Amniotic stem cell (primary cell): ENCODE measurements at regions not wholly inside any gene's neighbourhood (a gene's known extent, or its start where the extent isn't known, plus 50 kb on each side); places are given as distances from the start of the nearest gene placed in this dataset.

Experiments used
- DNase-seq: peaks from one replicate; lab custom pipeline; 2025; lab: John Stamatoyannopoulos, UW

DNA sequence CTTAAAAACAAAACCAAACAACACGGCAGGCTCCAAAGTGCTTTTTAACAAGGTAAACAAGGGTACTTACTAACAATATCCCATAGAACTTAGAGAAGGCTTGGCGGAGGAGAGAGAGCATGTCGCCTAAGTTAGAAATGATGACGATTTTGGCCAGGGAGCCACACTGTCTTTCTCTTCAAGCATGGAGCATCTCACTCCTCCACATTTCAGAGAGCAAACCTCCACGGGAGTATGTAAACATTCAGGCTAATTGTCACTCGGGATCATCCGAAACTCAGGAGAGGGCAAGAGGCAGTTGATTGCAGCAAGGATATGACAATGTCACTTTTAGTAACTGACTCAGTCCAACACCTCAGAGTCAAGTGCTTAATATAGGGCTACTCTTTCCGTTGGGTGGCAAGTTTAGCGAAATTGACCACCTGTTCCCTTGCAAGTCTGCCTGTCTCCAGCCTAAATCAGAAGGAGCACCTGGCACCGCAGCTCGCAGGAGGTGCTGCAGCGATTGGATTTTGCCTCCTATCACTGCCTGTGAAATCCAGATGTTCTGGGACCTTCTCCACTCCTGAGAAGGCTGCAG is 65.8 kb upstream of the RPS6KA2 start:
- DNase-seq, result no peak

DNA sequence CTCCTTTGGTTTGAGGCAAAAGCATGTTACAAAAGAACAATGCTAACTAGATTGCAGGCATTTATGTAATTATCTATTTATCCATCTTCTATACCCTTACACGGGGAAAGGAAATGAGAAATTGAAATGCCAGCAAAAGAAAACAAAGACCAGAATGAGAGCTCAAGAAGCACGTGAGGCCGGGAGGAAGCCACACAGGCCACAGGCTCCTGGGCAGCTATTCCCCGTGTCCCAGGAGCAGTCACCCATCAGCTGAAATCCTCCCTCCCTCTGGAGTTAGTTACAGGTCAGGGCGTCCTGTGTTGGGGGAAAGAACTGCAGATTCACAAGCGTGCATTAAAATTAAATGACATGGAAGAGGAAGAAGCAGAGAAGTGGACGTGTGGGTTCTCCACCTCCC is 64.7 kb upstream of the RPS6KA2 start:
- no peak for DNase-seq

DNA sequence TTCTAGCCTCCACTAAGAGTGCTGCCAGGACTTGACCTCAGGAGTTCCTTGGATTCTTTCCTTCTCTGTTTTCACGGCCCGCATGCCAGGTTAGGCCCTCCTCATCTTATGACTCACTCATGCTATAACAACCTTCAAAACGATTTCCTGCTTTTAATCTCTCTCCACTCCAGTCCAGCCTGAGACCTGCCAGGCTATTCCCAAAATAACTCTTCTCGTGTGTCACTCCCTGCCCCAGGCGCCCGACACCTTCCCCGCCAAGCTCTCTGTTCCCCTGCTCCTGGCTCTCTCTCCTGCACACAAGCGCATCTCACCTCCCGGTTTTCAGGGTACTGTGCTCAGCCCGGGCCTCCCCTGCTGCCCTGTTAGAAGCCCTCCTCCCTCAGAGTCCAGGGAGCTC is 64.1 kb upstream of the RPS6KA2 start:
- peak; percentile 17 for DNase-seq

DNA sequence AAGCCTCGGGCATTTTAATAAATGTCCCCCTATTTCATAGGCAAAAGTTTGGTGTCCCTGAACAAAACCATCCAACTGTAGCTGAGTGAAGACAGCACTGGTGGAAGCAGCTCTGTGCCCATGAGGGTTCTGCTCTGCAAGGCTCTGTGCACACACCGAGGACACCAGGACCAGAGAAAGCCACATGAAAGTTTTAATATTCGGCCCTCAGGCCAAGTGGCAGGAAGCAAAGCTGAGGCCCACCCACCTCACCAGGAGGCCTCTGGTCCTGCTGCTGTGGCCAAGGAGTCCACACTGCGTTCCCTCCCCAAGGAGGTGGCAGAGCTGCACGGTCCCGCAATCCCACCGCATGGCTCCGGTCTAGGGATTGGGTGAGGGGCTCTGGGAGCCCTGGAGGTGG is 62.6 kb upstream of the RPS6KA2 start:
- DNase-seq, result no peak

DNA sequence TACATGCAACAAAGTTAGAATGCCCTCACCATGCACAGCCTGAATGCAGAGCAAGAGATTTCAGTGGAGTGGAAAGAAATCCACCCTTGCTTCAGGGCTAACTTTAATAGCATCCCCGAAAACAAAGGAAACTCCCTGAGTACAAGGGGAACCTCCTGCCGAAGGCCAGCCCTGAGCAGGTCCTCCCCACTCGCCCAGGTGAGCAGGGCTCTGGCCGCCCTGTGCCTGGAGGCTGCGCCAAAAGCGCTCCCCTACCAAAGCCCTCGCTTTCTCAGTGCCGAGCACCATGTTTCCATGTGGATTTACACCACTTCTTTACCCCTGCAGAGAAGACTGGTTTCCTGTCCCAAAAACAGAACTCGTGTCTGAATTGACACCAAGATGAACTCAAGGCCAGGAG is 61.9 kb upstream of the RPS6KA2 start:
- DNase-seq, result no peak

DNA sequence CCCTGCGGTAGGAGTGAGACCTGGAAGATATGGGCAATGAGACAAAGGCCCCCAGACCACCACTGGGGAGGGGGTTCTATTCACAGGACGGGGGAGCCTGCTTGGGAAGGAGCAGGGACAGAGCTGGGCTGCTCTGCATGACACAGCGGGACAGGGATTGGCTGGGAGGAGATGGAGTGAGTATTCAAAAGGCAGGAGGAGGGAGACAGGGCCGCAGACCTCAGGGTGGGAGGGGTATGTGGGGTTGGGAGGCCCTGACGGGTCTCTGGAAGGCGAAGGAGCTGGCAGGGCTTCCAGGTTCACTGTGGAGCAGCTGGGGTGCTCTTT is 60.8 kb upstream of the RPS6KA2 start:
- no peak for DNase-seq

DNA sequence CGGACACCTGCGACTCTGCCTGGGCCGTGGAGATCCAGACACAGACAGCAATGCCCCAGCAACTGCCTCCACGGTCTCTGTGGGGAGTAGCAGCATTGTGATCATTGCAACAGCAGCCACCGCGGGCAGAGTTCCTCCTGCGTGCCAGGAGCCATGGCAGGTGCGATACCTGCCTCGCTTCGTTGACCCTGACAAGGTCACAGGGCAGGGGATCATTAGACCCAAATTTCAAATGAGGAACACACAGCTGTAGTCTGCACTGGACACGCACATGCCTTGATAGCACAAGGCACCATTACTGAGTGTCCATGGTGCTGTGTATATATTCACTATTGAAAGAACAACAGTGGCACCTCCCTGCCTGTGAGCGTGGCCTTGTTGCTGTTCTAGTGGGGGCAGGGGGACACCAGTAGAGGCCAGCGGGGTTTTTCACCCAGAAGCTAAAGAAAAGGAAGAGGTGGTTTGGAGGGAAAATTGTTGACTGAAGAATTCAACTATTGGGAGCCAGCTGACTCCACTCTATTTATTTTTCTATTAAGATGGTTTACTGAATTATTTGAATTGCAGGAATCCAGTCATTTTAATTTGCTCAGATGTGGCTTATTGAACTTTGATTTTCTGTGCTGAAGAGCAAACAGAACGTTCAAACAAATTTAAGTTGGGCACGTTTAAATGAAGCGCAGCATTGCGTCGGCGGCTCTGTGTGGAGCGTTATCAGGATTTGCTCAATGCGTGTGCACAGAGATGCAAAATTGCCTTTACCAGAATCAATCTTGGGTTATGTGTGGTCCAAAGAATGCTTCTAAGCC is 60.2 kb upstream of the RPS6KA2 start:
- no peak for DNase-seq

DNA sequence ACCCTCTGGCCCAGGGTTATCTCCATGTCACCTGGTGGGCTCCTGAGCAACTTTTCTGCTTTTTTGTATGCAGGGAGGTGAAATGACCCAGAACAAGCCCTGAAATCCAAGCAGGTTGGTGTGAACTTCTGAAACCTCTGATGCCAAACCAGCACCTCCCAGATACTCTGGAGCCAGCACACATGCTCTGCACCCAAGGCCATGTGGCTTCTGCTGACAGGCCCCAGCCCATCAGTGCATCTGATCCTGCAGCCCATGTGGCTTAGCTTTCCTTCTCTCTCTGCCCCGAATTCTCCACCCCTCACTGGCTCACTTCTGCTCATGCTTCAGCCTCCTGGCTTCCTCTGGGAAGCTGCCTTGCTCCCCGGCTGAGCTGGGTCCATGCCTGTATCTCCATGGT is 59.3 kb upstream of the RPS6KA2 start:
- DNase-seq, result no peak

DNA sequence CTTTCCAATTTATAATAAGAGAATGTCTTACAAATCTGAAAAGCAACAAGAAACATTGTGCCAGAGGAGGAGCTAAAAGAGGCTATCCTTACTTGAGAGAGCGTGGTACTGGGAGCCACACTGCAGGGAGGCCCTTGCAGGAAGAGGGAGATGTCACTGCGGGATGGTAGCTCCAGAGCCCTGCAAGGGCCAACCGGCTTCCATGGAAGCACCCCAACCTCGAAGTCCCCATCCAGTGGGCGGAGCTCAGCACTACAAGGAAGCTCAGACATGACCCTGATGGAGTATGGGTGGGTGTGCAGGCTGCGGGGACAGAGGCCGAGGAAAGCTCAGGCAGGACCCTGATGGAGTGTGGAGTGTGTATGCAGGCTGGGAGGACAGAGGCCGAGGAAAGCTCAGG is 57.8 kb upstream of the RPS6KA2 start:
- DNase-seq, result no peak

DNA sequence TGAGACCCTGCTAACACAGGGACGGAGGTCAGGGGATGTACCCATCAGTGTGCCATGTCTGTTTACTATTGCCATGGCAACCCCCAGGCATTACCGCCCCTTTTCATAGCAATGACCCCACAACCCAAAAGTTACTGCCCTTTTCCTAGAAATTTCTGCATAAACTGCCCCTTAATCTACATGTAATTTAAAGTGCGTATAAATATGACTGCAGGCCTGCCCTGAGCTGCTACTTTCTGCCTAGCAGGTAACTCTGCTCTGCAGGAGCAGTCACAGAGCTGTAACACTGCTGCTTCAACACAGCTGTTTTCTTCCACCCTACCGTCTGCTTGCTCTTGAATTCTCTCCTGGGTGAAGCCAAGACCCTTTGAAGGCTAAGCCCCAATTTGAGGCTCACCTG is 57.1 kb upstream of the RPS6KA2 start:
- DNase-seq, result no peak

DNA sequence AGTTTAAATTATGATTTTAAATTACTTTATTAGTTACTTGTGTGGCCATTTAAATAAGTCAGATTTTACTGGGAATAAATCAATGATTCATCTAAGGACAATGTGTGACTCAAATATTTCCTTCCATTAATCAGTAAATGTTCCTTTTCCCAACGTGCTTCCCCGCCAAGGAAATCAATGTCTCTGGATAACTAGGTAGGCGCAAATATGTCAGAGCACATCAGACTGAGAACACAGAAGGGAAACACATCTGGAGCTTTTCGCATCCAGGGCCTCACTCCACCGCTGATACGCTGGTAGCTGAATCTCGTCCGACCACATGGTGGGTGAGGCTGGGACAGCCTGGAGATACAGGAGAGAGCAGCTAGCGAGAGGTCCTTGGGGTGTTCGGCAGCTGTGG is 56.4 kb upstream of the RPS6KA2 start:
- no peak for DNase-seq

DNA sequence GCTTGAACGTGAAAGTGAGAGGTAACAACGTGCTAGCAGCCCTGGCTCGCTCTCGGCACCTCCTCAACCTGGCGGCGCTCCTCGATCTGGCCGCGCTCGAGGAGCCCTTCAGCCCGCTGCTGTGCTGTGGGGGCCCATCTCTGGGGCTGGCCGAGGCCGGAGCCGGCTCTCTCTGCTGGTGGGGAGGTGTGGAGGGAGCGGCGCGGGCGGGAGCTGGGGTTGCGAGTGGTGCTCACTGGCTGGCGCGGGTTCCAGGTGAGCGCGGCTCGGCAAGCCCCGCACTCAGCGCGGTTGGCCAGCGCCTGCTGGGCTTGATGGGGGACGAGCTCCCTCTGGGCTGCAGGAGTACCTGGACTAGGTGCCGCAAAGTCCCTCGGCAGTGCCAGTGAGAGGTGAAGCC is 52.5 kb upstream of the RPS6KA2 start:
- DNase-seq, result no peak

DNA sequence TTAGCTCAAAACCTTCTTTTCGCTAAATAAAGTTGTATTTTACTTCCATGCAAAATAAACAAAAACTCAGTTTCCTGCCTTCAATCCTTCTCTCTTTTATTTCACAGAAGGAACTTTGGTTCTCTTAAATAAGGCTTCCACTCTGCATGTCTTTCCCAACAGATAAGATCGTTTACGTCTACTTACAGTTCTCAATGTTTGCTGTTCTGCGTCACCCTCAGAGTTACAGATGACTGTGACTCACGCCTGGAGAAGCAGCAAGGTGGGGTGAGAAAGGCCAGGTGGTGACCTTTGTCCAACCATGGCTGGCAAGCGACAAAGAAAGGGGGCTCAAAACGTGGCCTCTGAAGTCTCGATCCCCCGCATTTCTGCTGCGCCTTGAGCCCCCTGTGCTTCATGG is 51.4 kb upstream of the RPS6KA2 start:
- no peak for DNase-seq

DNA sequence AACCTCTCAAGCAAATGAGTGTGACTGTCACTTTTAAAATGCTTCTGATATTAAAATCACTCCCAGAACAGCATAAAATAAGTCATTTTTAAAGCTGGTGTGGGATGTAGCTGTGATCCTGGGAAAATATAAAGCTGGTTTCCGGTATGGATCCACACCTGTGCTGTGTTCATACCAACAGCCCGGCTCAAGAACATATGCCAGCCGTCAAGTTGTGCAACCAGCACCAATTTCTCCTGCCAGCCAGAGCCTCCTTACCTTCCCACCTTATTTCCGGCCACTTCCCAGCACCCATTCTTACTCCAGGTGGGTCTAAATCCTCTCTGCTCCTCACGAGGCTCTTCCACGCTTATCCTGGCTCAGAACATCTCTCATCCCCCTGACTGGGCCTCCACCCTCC is 50.9 kb upstream of the RPS6KA2 start:
- DNase-seq, result no peak
